NB4 (cell line): ENCODE measurements at regions not wholly inside any gene's neighbourhood (a gene's known extent, or its start where the extent isn't known, plus 50 kb on each side); places are given as distances from the start of the nearest gene placed in this dataset.

Experiments used
- CTCF ChIP-seq: IDR thresholded peaks from one replicate; pipeline ENCODE4 v1.5.1; 2012; ENCODE audit warnings: low read depth, low read length
- MAX ChIP-seq: IDR thresholded peaks from 2 replicates; pipeline ENCODE4 v1.6.1; 2011; ENCODE audit warnings: low read depth, low read length
- POLR2A ChIP-seq: IDR thresholded peaks from 2 replicates; pipeline ENCODE4 v1.6.1; 2011; ENCODE audit warnings: mild to moderate bottlenecking; ENCODE audit not compliant: insufficient read length; ENCODE audit errors: extremely low read depth

- TF ChIP-seq POLR2A: no peak
- no peak for TF ChIP-seq MAX
- no peak for TF ChIP-seq CTCF
Measured at GRCh38 chr2:204176306-204176705, 239.7 kb downstream of the ICOS start.
